ENCODE measurements at regions not wholly inside any gene's neighbourhood (a gene's known extent, or its start where the extent isn't known, plus 50 kb on each side); places are given as distances from the start of the nearest gene placed in this dataset.

GRCh38 chr12:94059394-94060368, 88.7 kb upstream of the PLXNC1 start:
- TF ChIP-seq POLR2A (IDR thresholded peaks at IDR 0.05) (no peak), CTCF (IDR thresholded peaks at IDR 0.05) (no peak)

Data from uterus (tissue), 2 donors.